IMR-90 (cell line): ENCODE measurements at regions not wholly inside any gene's neighbourhood (a gene's known extent, or its start where the extent isn't known, plus 50 kb on each side); places are given as distances from the start of the nearest gene placed in this dataset.

Source experiments
- ATAC-seq: fragments of 200-7000 bp; cut with Tn5 transposase; 2 replicates; pipeline ENCODE4 v1.9.1; 2020; ENCODE audit warnings: low read depth, mild to moderate bottlenecking, moderate library complexity
- BruUV-seq: library from RNA; stranded (reverse); fragments of 400-500 nt; replicated peaks from 2 replicates; lab custom pipeline; 2021; lab: Mats Ljungman, UMichigan
- CTCF ChIA-PET: fragments of 300-600 bp; formaldehyde crosslinking; extraction: SDS; loops from one replicate; lab custom pipeline; 2021; ENCODE audit warnings: antibody characterized with exemption; lab: Yijun Ruan, JAX
- POLR2A ChIA-PET: fragments of 300-600 bp; sonication (Branson Sonifier 250); formaldehyde crosslinking; loops from one replicate; lab custom pipeline; 2022; ENCODE audit warnings: antibody characterized with exemption; ENCODE audit not compliant: unreplicated experiment; lab: Charles Lee
- DNase-seq: peaks from one replicate; pipeline ENCODE4 v3.0.0; 2013
- H2AFZ ChIP-seq: replicated peaks from 2 replicates; pipeline ENCODE3; 2013; ENCODE audit warnings: low read length, mild to moderate bottlenecking; ENCODE audit not compliant: poor library complexity
- H2AK5ac ChIP-seq: 2 replicates; pipeline ENCODE4 v1.6.1; 2013; ENCODE audit warnings: low read depth, low read length, inconsistent platforms
- H2AK9ac ChIP-seq: replicated peaks from 2 replicates; pipeline ENCODE3; 2013; ENCODE audit warnings: mild to moderate bottlenecking, low read depth, low read length, moderate library complexity; ENCODE audit not compliant: poor library complexity
- H2BK120ac ChIP-seq: 2 replicates; pipeline ENCODE4 v1.6.1; 2013; ENCODE audit warnings: low read depth, low read length, inconsistent platforms
- H2BK15ac ChIP-seq: 3 replicates; pipeline ENCODE4 v1.6.1; 2013; ENCODE audit warnings: low read depth, low read length, inconsistent platforms
- H2BK20ac ChIP-seq: 2 replicates; pipeline ENCODE4 v1.6.1; 2013; ENCODE audit warnings: low read depth, mild to moderate bottlenecking, inconsistent platforms, low read length, moderate library complexity
- H2BK5ac ChIP-seq: 2 replicates; pipeline ENCODE4 v1.6.1; 2013; ENCODE audit warnings: mild to moderate bottlenecking, low read depth, low read length, inconsistent platforms; ENCODE audit not compliant: poor library complexity, severe bottlenecking
- H3K14ac ChIP-seq: replicated peaks from 2 replicates; pipeline ENCODE4 v1.6.1; 2013; ENCODE audit warnings: low read depth, low read length, inconsistent platforms
- H3K18ac ChIP-seq: 2 replicates; pipeline ENCODE4 v1.6.1; 2013; ENCODE audit warnings: low read depth, low read length, control low read depth
- H3K23ac ChIP-seq: 2 replicates; pipeline ENCODE4 v1.6.1; 2013; ENCODE audit warnings: low read depth, low read length, inconsistent platforms
- H3K27ac ChIP-seq: 2 replicates; pipeline ENCODE4 v1.5.1; 2013; ENCODE audit warnings: mild to moderate bottlenecking, control low read depth, low read length; ENCODE audit not compliant: insufficient read depth
- H3K27me3 ChIP-seq: 2 replicates; pipeline ENCODE4 v1.6.1; 2013; ENCODE audit warnings: low read length; ENCODE audit not compliant: control insufficient read depth, insufficient read depth
- H3K36me3 ChIP-seq: 2 replicates; pipeline ENCODE4 v1.6.1; 2013; ENCODE audit warnings: low read length, mixed read lengths; ENCODE audit not compliant: control insufficient read depth, insufficient read depth
- H3K4ac ChIP-seq: 2 replicates; pipeline ENCODE4 v1.6.1; 2013; ENCODE audit warnings: low read depth, low read length, inconsistent platforms
- H3K4me1 ChIP-seq: 2 replicates; pipeline ENCODE4 v1.6.1; 2013; ENCODE audit warnings: low read length, mixed read lengths; ENCODE audit not compliant: control insufficient read depth, insufficient read depth
- H3K4me2 ChIP-seq: 2 replicates; pipeline ENCODE4 v1.6.1; 2013; ENCODE audit warnings: low read depth, mild to moderate bottlenecking, control low read depth, low read length, moderate library complexity
- H3K4me3 ChIP-seq: 2 replicates; pipeline ENCODE4 v1.5.1; 2013; ENCODE audit warnings: low read depth, mild to moderate bottlenecking, control low read depth, low read length, moderate library complexity; ENCODE audit not compliant: insufficient read depth
- H3K56ac ChIP-seq: 2 replicates; pipeline ENCODE4 v1.6.1; 2013; ENCODE audit warnings: low read length, inconsistent platforms; ENCODE audit not compliant: insufficient read depth; ENCODE audit errors: extremely low read depth
- H3K79me1 ChIP-seq, 2 experiments: 2 replicates each; pipeline ENCODE4 v1.6.1; 2013; ENCODE audit warnings: low read length in 2 of 2, inconsistent platforms in 1 of 2, low read depth in 1 of 2
- H3K9ac ChIP-seq: 2 replicates; pipeline ENCODE4 v1.6.1; 2013; ENCODE audit warnings: low read depth, low read length, control low read depth
- H3K9me1 ChIP-seq: 2 replicates; pipeline ENCODE4 v1.6.1; 2013; ENCODE audit warnings: low read length, inconsistent platforms; ENCODE audit not compliant: insufficient read depth
- H3K9me3 ChIP-seq: 2 replicates; pipeline ENCODE4 v1.6.1; 2013; ENCODE audit warnings: low read length; ENCODE audit not compliant: control insufficient read depth, insufficient read depth
- H4K20me1 ChIP-seq: 2 replicates; pipeline ENCODE4 v1.6.1; 2013; ENCODE audit warnings: low read length, inconsistent platforms; ENCODE audit not compliant: insufficient read depth
- H4K5ac ChIP-seq: 2 replicates; pipeline ENCODE4 v1.6.1; 2013; ENCODE audit warnings: mild to moderate bottlenecking, low read depth, low read length, control low read depth
- H4K8ac ChIP-seq, 2 experiments: 2 replicates each; pipeline ENCODE4 v1.6.1; 2013; ENCODE audit warnings: low read depth in 2 of 2, low read length in 2 of 2, control low read depth in 1 of 2, inconsistent platforms in 1 of 2
- H4K91ac ChIP-seq: 2 replicates; pipeline ENCODE4 v1.6.1; 2013; ENCODE audit warnings: low read depth, low read length, inconsistent platforms; ENCODE audit not compliant: insufficient read depth
- CEBPB ChIP-seq: IDR thresholded peaks from 2 replicates; pipeline ENCODE4 v1.6.1; 2012; ENCODE audit warnings: low read depth, low read length, improper control_type of control experiment
- WGBS, 2 experiments: methylation state at CpG; one replicate each; pipeline versions ENCODE4 v1.1.5 to v1.1.7; 2013; ENCODE audit warnings: missing lambda C conversion rate in 2 of 2; ENCODE audit not compliant: insufficient read length in 1 of 2; ENCODE audit errors: extremely low coverage in 2 of 2; 5-methylcytosine and 5-hydroxymethylcytosine counted together
- dilution Hi-C: fragments of 300-500 bp; cut with HindIII; formaldehyde crosslinking; loops from one replicate; pipeline ENCODE4 v1.14.3; 2018; ENCODE audit warnings: low sequenced_read_pairs; ENCODE audit not compliant: unreplicated experiment
- in situ Hi-C: fragments of 300-500 bp; cut with MboI; formaldehyde crosslinking; loops from 3 replicates; pipeline ENCODE4 v1.14.3; 2019; ENCODE audit warnings: low sequenced_read_pairs, inconsistent platforms, mixed read lengths
- intact Hi-C: fragments of 100-400 bp; cut with micrococcal nuclease; formaldehyde crosslinking; loops from 2 replicates; pipeline ENCODE4 v1.10.0; 2022
- TF ChIP-seq, protein P1 (sequence below): conservative IDR thresholded peaks from 2 replicates; pipeline ENCODE4 v1.5.1; 2012; ENCODE audit warnings: mild to moderate bottlenecking, low read depth, low read length, improper control_type of control experiment

DNA sequence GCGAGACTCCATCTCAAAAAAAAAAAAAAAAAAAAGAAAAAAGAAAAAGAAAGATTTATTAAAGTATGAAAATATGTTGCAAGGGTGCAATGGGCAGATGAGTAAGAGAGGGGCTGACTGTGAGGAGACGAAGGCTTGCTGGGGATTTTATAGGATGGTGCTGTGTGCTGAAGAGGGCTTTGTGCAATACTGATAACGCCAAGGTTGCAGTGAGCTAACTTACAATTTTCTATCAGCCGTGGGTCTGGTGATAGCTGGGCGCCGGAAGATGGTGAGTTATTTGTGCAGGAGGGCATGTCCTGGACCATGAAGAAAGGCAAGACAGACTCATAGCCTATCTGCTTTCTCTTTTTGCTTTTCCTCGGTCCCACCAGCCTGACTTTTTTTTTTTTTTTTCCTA is 281.1 kb downstream of the MAP2K6 start:
- no peak overlapping the region for H3K4me2 ChIP-seq
- no peak overlapping the region for H3K14ac ChIP-seq
- in situ Hi-C loops (no loop called here), dilution Hi-C loops (no loop called here), intact Hi-C loops (no loop called here)
- H3K36me3 ChIP-seq: no peaks in the 10 kb centered on the region
- no peak overlapping the region for H3K4ac ChIP-seq
- no peaks in the 10 kb centered on the region for H3K79me1 ChIP-seq
- H2BK20ac ChIP-seq: no peak overlapping the region
- no peak overlapping the region for H3K56ac ChIP-seq
- H2BK5ac ChIP-seq: no peak overlapping the region
- no peak overlapping the region for H4K5ac ChIP-seq
- CTCF ChIA-PET: no interaction called here
- DNase-seq (no peak), ATAC-seq (no peak)
- no peaks in the 10 kb centered on the region for H3K27me3 ChIP-seq
- H3K18ac ChIP-seq: no peak overlapping the region
- H3K9me1 ChIP-seq: no peaks in the 10 kb centered on the region
- TF ChIP-seq CEBPB: no peak
- TF ChIP-seq, protein P1, sequence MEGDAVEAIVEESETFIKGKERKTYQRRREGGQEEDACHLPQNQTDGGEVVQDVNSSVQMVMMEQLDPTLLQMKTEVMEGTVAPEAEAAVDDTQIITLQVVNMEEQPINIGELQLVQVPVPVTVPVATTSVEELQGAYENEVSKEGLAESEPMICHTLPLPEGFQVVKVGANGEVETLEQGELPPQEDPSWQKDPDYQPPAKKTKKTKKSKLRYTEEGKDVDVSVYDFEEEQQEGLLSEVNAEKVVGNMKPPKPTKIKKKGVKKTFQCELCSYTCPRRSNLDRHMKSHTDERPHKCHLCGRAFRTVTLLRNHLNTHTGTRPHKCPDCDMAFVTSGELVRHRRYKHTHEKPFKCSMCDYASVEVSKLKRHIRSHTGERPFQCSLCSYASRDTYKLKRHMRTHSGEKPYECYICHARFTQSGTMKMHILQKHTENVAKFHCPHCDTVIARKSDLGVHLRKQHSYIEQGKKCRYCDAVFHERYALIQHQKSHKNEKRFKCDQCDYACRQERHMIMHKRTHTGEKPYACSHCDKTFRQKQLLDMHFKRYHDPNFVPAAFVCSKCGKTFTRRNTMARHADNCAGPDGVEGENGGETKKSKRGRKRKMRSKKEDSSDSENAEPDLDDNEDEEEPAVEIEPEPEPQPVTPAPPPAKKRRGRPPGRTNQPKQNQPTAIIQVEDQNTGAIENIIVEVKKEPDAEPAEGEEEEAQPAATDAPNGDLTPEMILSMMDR: no peak
- no peak overlapping the region for H3K9ac ChIP-seq
- no peak overlapping the region for H2BK15ac ChIP-seq
- H2AK9ac ChIP-seq: no peak overlapping the region
- H4K8ac ChIP-seq: no peak overlapping the region
- H3K27ac ChIP-seq: no peak overlapping the region
- H2AK5ac ChIP-seq: no peak overlapping the region
- WGBS, 2 experiments: 100% methylated on average over 2 of the region's 7 CpGs; no CpG with 5 or more reads in 1 of the 2 experiments
- H4K91ac ChIP-seq: no peak overlapping the region
- H3K23ac ChIP-seq: no peak overlapping the region
- no peaks in the 10 kb centered on the region for H3K4me1 ChIP-seq
- peaks cover 9% of the 10 kb centered on the region for H3K9me3 ChIP-seq
- H3K4me3 ChIP-seq: no peak overlapping the region
- no peaks in the 10 kb centered on the region for H4K20me1 ChIP-seq
- no peak overlapping the region for H2AFZ ChIP-seq
- no TSS peak for BruUV-seq
- POLR2A ChIA-PET: no interaction called here
- no peak overlapping the region for H2BK120ac ChIP-seq
